ENCODE measurements at regions not wholly inside any gene's neighbourhood (a gene's known extent, or its start where the extent isn't known, plus 50 kb on each side); places are given as distances from the start of the nearest gene placed in this dataset.

- ATAC-seq (ENCODE audit: low FRiP score in 2 of 2) = no peak
- TF ChIP-seq POLR2AphosphoS5 (IDR thresholded peaks at IDR 0.05) (no peak), EP300 (IDR thresholded peaks at IDR 0.05) (no peak), CTCF (IDR thresholded peaks at IDR 0.05) (no peak), POLR2A (IDR thresholded peaks at IDR 0.05) (no peak)
Measured at GRCh38 chr13:86299128-86299527, 499.9 kb upstream of the SLITRK6 start.

GRCh38 chr13:86309881-86310280 is 510.7 kb upstream of the SLITRK6 start:
- DNase-seq (no peak), ATAC-seq (ENCODE audit: low FRiP score in 2 of 2) (no peak)
- Histone ChIP-seq H3K4me1 (no peaks in the 10 kb centered on the region), H3K27me3 (no peaks in the 10 kb centered on the region), H3K9me3 (no peaks in the 10 kb centered on the region), H3K4me3 (no peak overlapping the region), H3K36me3 (no peaks in the 10 kb centered on the region), H3K27ac (no peak overlapping the region)
- no peak for TF ChIP-seq POLR2AphosphoS5 (IDR thresholded peaks at IDR 0.05)
- TF ChIP-seq EP300 (IDR thresholded peaks at IDR 0.05) = no peak
- TF ChIP-seq CTCF (IDR thresholded peaks at IDR 0.05) = no peak
- no peak for TF ChIP-seq POLR2A (IDR thresholded peaks at IDR 0.05)
- 83 to 93% methylated on average over 1 of the region's 1 CpG for WGBS, 2 donors

More at GRCh38 chr13:86299128-86299527, 499.9 kb upstream of the SLITRK6 start:
- Histone ChIP-seq H3K27ac (no peak overlapping the region), H3K4me1 (no peaks in the 10 kb centered on the region), H3K9me3 (no peaks in the 10 kb centered on the region), H3K27me3 (no peaks in the 10 kb centered on the region), H3K4me3 (no peak overlapping the region), H3K36me3 (no peaks in the 10 kb centered on the region)
- 69 to 82% methylated on average over 2 of the region's 2 CpGs for WGBS, 2 donors
- DNase-seq = no peak

- WGBS, 2 donors = 81 to 96% methylated on average over 1 of the region's 1 CpG
- Histone ChIP-seq H3K4me3 (no peak overlapping the region), H3K9me3 (no peaks in the 10 kb centered on the region), H3K36me3 (no peaks in the 10 kb centered on the region), H3K27me3 (no peaks in the 10 kb centered on the region), H3K27ac (no peak overlapping the region), H3K4me1 (no peaks in the 10 kb centered on the region)
- TF ChIP-seq EP300 (IDR thresholded peaks at IDR 0.05) (no peak), POLR2AphosphoS5 (IDR thresholded peaks at IDR 0.05) (no peak), POLR2A (IDR thresholded peaks at IDR 0.05) (no peak), CTCF (IDR thresholded peaks at IDR 0.05) (no peak)
- DNase-seq (no peak), ATAC-seq (ENCODE audit: low FRiP score in 2 of 2) (no peak)
Measured at GRCh38 chr13:86313421-86313820, 514.2 kb upstream of the SLITRK6 start.

GRCh38 chr13:86318450-86318849 is 519.2 kb upstream of the SLITRK6 start:
- DNase-seq (no peak), ATAC-seq (ENCODE audit: low FRiP score in 2 of 2) (no peak)
- WGBS, 2 donors = 83 to 86% methylated on average over 3 of the region's 3 CpGs
- Histone ChIP-seq H3K4me1 (no peaks in the 10 kb centered on the region), H3K27me3 (no peaks in the 10 kb centered on the region), H3K4me3 (no peak overlapping the region), H3K9me3 (no peaks in the 10 kb centered on the region), H3K27ac (no peak overlapping the region), H3K36me3 (no peaks in the 10 kb centered on the region)
- TF ChIP-seq CTCF (IDR thresholded peaks at IDR 0.05) (no peak), EP300 (IDR thresholded peaks at IDR 0.05) (no peak), POLR2A (IDR thresholded peaks at IDR 0.05) (no peak), POLR2AphosphoS5 (IDR thresholded peaks at IDR 0.05) (no peak)

- DNase-seq (no peak), ATAC-seq (ENCODE audit: low FRiP score in 2 of 2) (no peak)
- 71 to 76% methylated on average over 3 of the region's 3 CpGs for WGBS, 2 donors
- Histone ChIP-seq H3K9me3 (no peaks in the 10 kb centered on the region), H3K27ac (no peak overlapping the region), H3K4me1 (no peaks in the 10 kb centered on the region), H3K27me3 (no peaks in the 10 kb centered on the region), H3K36me3 (no peaks in the 10 kb centered on the region), H3K4me3 (no peak overlapping the region)
- no peak for TF ChIP-seq CTCF (IDR thresholded peaks at IDR 0.05)
- TF ChIP-seq POLR2AphosphoS5 (IDR thresholded peaks at IDR 0.05) = no peak
- no peak for TF ChIP-seq POLR2A (IDR thresholded peaks at IDR 0.05)
- TF ChIP-seq EP300 (IDR thresholded peaks at IDR 0.05) = no peak
Measured at GRCh38 chr13:86324191-86324590, 525.0 kb upstream of the SLITRK6 start.
